ENCODE measurements at regions not wholly inside any gene's neighbourhood (a gene's known extent, or its start where the extent isn't known, plus 50 kb on each side); places are given as distances from the start of the nearest gene placed in this dataset.

GRCh38 chr4:108473163-108473720 lies 147.1 kb upstream of the RPL34 start:
- H3K36me3 ChIP-seq (ENCODE audit: control insufficient read depth, insufficient read depth, low read length): no peaks in the 10 kb centered on the region
- no peak for DNase-seq (ENCODE audit: low read depth in 4 of 6, low spot score in 6 of 6)
- H3K27ac ChIP-seq (ENCODE audit: low read depth, low read length): no peak overlapping the region
- no peaks in the 10 kb centered on the region for H3K27me3 ChIP-seq (ENCODE audit: control insufficient read depth, insufficient read depth, low read length)
- no peak overlapping the region for H3K4me3 ChIP-seq (ENCODE audit: low read depth, low read length)
- WGBS (ENCODE audit: insufficient coverage): no CpG with 5 or more reads among the region's 2 CpGs
- H3K9me3 ChIP-seq (ENCODE audit: control insufficient read depth, insufficient read depth, low read length): no peaks in the 10 kb centered on the region
- H3K4me1 ChIP-seq (ENCODE audit: control insufficient read depth, insufficient read depth, low read length): no peaks in the 10 kb centered on the region

GRCh38 chr4:108466936-108467902 lies 153.2 kb upstream of the RPL34 start:
- Histone ChIP-seq H3K9me3 (ENCODE audit: control insufficient read depth, insufficient read depth, low read length) (peaks cover 2% of the 10 kb centered on the region), H3K36me3 (ENCODE audit: control insufficient read depth, insufficient read depth, low read length) (no peaks in the 10 kb centered on the region), H3K4me3 (ENCODE audit: low read depth, low read length) (no peak overlapping the region), H3K4me1 (ENCODE audit: control insufficient read depth, insufficient read depth, low read length) (no peaks in the 10 kb centered on the region), H3K27ac (ENCODE audit: low read depth, low read length) (no peak overlapping the region), H3K27me3 (ENCODE audit: control insufficient read depth, insufficient read depth, low read length) (no peaks in the 10 kb centered on the region)
- 95% methylated on average over 4 of the region's 7 CpGs for WGBS (ENCODE audit: insufficient coverage)
- no peak for DNase-seq (ENCODE audit: low read depth in 4 of 6, low spot score in 6 of 6)

GRCh38 chr4:108465886-108466500 lies 154.4 kb upstream of the RPL34 start:
- WGBS (ENCODE audit: insufficient coverage): 78% methylated on average over 5 of the region's 9 CpGs
- H3K4me1 ChIP-seq (ENCODE audit: control insufficient read depth, insufficient read depth, low read length): no peaks in the 10 kb centered on the region
- no peak overlapping the region for H3K4me3 ChIP-seq (ENCODE audit: low read depth, low read length)
- peak in 2 of 6 donors; percentile 14 to 86 for DNase-seq (ENCODE audit: low read depth in 4 of 6, low spot score in 6 of 6)
- H3K36me3 ChIP-seq (ENCODE audit: control insufficient read depth, insufficient read depth, low read length): no peaks in the 10 kb centered on the region
- H3K27ac ChIP-seq (ENCODE audit: low read depth, low read length): no peak overlapping the region
- peaks cover 2% of the 10 kb centered on the region for H3K9me3 ChIP-seq (ENCODE audit: control insufficient read depth, insufficient read depth, low read length)
- H3K27me3 ChIP-seq (ENCODE audit: control insufficient read depth, insufficient read depth, low read length): no peaks in the 10 kb centered on the region

GRCh38 chr4:108458681-108459080 lies 161.7 kb upstream of the RPL34 start:
- Histone ChIP-seq H3K36me3 (ENCODE audit: control insufficient read depth, insufficient read depth, low read length) (no peaks in the 10 kb centered on the region), H3K4me3 (ENCODE audit: low read depth, low read length) (no peak overlapping the region), H3K27me3 (ENCODE audit: control insufficient read depth, insufficient read depth, low read length) (no peaks in the 10 kb centered on the region), H3K27ac (ENCODE audit: low read depth, low read length) (no peak overlapping the region), H3K4me1 (ENCODE audit: control insufficient read depth, insufficient read depth, low read length) (no peaks in the 10 kb centered on the region), H3K9me3 (ENCODE audit: control insufficient read depth, insufficient read depth, low read length) (no peaks in the 10 kb centered on the region)
- whole genome bisulfite sequencing (ENCODE audit: insufficient coverage): no CpG with 5 or more reads among the region's 2 CpGs
- no peak for DNase-seq (ENCODE audit: low read depth in 4 of 6, low spot score in 6 of 6)

- Histone ChIP-seq H3K4me3 (ENCODE audit: low read depth, low read length) (no peak overlapping the region), H3K27ac (ENCODE audit: low read depth, low read length) (no peak overlapping the region), H3K9me3 (ENCODE audit: control insufficient read depth, insufficient read depth, low read length) (no peaks in the 10 kb centered on the region), H3K36me3 (ENCODE audit: control insufficient read depth, insufficient read depth, low read length) (no peaks in the 10 kb centered on the region), H3K27me3 (ENCODE audit: control insufficient read depth, insufficient read depth, low read length) (no peaks in the 10 kb centered on the region), H3K4me1 (ENCODE audit: control insufficient read depth, insufficient read depth, low read length) (no peaks in the 10 kb centered on the region)
- WGBS (ENCODE audit: insufficient coverage): no CpG with 5 or more reads among the region's 2 CpGs
- DNase-seq (ENCODE audit: low read depth in 4 of 6, low spot score in 6 of 6): peak in 1 of 6 donors; percentile 44
These were observed 166.1 kb upstream of the RPL34 start for GRCh38 chr4:108454227-108454626.

GRCh38 chr4:108453366-108453765 lies 167.0 kb upstream of the RPL34 start:
- H3K27ac ChIP-seq (ENCODE audit: low read depth, low read length): no peak overlapping the region
- H3K36me3 ChIP-seq (ENCODE audit: control insufficient read depth, insufficient read depth, low read length): no peaks in the 10 kb centered on the region
- no peaks in the 10 kb centered on the region for H3K27me3 ChIP-seq (ENCODE audit: control insufficient read depth, insufficient read depth, low read length)
- H3K4me3 ChIP-seq (ENCODE audit: low read depth, low read length): no peak overlapping the region
- no peak for DNase-seq (ENCODE audit: low read depth in 4 of 6, low spot score in 6 of 6)
- H3K4me1 ChIP-seq (ENCODE audit: control insufficient read depth, insufficient read depth, low read length): no peaks in the 10 kb centered on the region
- H3K9me3 ChIP-seq (ENCODE audit: control insufficient read depth, insufficient read depth, low read length): no peaks in the 10 kb centered on the region
- no CpG with 5 or more reads among the region's 4 CpGs for WGBS (ENCODE audit: insufficient coverage)

GRCh38 chr4:108450236-108450898 lies 170.0 kb upstream of the RPL34 start:
- 63% methylated on average over 2 of the region's 5 CpGs for WGBS (ENCODE audit: insufficient coverage)
- H3K9me3 ChIP-seq (ENCODE audit: control insufficient read depth, insufficient read depth, low read length): no peaks in the 10 kb centered on the region
- H3K4me1 ChIP-seq (ENCODE audit: control insufficient read depth, insufficient read depth, low read length): no peaks in the 10 kb centered on the region
- H3K27me3 ChIP-seq (ENCODE audit: control insufficient read depth, insufficient read depth, low read length): no peaks in the 10 kb centered on the region
- no peak for DNase-seq (ENCODE audit: low read depth in 4 of 6, low spot score in 6 of 6)
- H3K36me3 ChIP-seq (ENCODE audit: control insufficient read depth, insufficient read depth, low read length): no peaks in the 10 kb centered on the region
- H3K27ac ChIP-seq (ENCODE audit: low read depth, low read length): no peak overlapping the region
- H3K4me3 ChIP-seq (ENCODE audit: low read depth, low read length): no peak overlapping the region

- Histone ChIP-seq H3K36me3 (ENCODE audit: control insufficient read depth, insufficient read depth, low read length) (no peaks in the 10 kb centered on the region), H3K4me3 (ENCODE audit: low read depth, low read length) (no peak overlapping the region)
- WGBS (ENCODE audit: insufficient coverage): 100% methylated on average over 1 of the region's 1 CpG
These were observed 171.2 kb upstream of the RPL34 start for GRCh38 chr4:108449129-108449528.

GRCh38 chr4:108446556-108446955 lies 173.8 kb upstream of the RPL34 start:
- 61% methylated on average over 6 of the region's 7 CpGs for WGBS (ENCODE audit: insufficient coverage)

More at GRCh38 chr4:108449129-108449528, 171.2 kb upstream of the RPL34 start:
- Histone ChIP-seq H3K4me1 (ENCODE audit: control insufficient read depth, insufficient read depth, low read length) (no peaks in the 10 kb centered on the region), H3K27ac (ENCODE audit: low read depth, low read length) (no peak overlapping the region), H3K27me3 (ENCODE audit: control insufficient read depth, insufficient read depth, low read length) (no peaks in the 10 kb centered on the region), H3K9me3 (ENCODE audit: control insufficient read depth, insufficient read depth, low read length) (no peaks in the 10 kb centered on the region)
- no peak for DNase-seq (ENCODE audit: low read depth in 4 of 6, low spot score in 6 of 6)

More at GRCh38 chr4:108446556-108446955, 173.8 kb upstream of the RPL34 start:
- Histone ChIP-seq H3K9me3 (ENCODE audit: control insufficient read depth, insufficient read depth, low read length) (no peaks in the 10 kb centered on the region), H3K4me3 (ENCODE audit: low read depth, low read length) (no peak overlapping the region), H3K27ac (ENCODE audit: low read depth, low read length) (no peak overlapping the region), H3K36me3 (ENCODE audit: control insufficient read depth, insufficient read depth, low read length) (no peaks in the 10 kb centered on the region), H3K4me1 (ENCODE audit: control insufficient read depth, insufficient read depth, low read length) (no peaks in the 10 kb centered on the region), H3K27me3 (ENCODE audit: control insufficient read depth, insufficient read depth, low read length) (no peaks in the 10 kb centered on the region)
- no peak for DNase-seq (ENCODE audit: low read depth in 4 of 6, low spot score in 6 of 6)
